Activated T-helper 1 cell treated with anti-CD3 and anti-CD28 coated beads, Interleukin-2, amount 50 U/mL, for 16 hours (primary cell): ENCODE measurements at regions not wholly inside any gene's neighbourhood (a gene's known extent, or its start where the extent isn't known, plus 50 kb on each side); places are given as distances from the start of the nearest gene placed in this dataset.

Source experiments
- DNase-seq, 2 donors: peaks; one replicate each; pipeline ENCODE4 v3.0.0-alpha.2; 2020; ENCODE audit warnings: low read depth in 1 of 2, low spot score in 1 of 2

GRCh38 chr6:6836609-6837406 lies 248.3 kb downstream of the LY86 start:
- no peak for DNase-seq

GRCh38 chr6:6837541-6838080 lies 249.1 kb downstream of the LY86 start:
- no peak for DNase-seq

GRCh38 chr6:6840831-6841291 lies 252.3 kb downstream of the LY86 start:
- no peak for DNase-seq

GRCh38 chr6:6841571-6841970 lies 253.1 kb downstream of the LY86 start:
- no peak for DNase-seq

GRCh38 chr6:6842291-6842690 lies 253.8 kb downstream of the LY86 start:
- no peak for DNase-seq

- no peak for DNase-seq
These were observed 254.6 kb downstream of the LY86 start for GRCh38 chr6:6843057-6843627.

- DNase-seq = no peak
These were observed 255.3 kb downstream of the LY86 start for GRCh38 chr6:6843777-6844176.

- DNase-seq = no peak
These were observed 256.0 kb downstream of the LY86 start for GRCh38 chr6:6844530-6844929.

- no peak for DNase-seq
These were observed 257.1 kb downstream of the LY86 start for GRCh38 chr6:6845603-6846002.

- no peak for DNase-seq
These were observed 259.1 kb downstream of the LY86 start for GRCh38 chr6:6847591-6847990.

- no peak for DNase-seq
These were observed 256.5 kb upstream of the RREB1 start for GRCh38 chr6:6851059-6851948.

GRCh38 chr6:6851949-6852261 lies 255.9 kb upstream of the RREB1 start:
- no peak for DNase-seq

GRCh38 chr6:6856538-6857523 lies 250.9 kb upstream of the RREB1 start:
- DNase-seq = peak in 1 of 2 donors; percentile 2

GRCh38 chr6:6857528-6857927 lies 250.2 kb upstream of the RREB1 start:
- no peak for DNase-seq

GRCh38 chr6:6858533-6858982 lies 249.2 kb upstream of the RREB1 start:
- no peak for DNase-seq

GRCh38 chr6:6859105-6859504 lies 248.7 kb upstream of the RREB1 start:
- DNase-seq = no peak

- DNase-seq = no peak
These were observed 248.0 kb upstream of the RREB1 start for GRCh38 chr6:6859722-6860121.

GRCh38 chr6:6860863-6861262 lies 246.9 kb upstream of the RREB1 start:
- no peak for DNase-seq

- no peak for DNase-seq
These were observed 246.3 kb upstream of the RREB1 start for GRCh38 chr6:6861351-6861894.

GRCh38 chr6:6861995-6862394 lies 245.8 kb upstream of the RREB1 start:
- no peak for DNase-seq
